ENCODE measurements at regions not wholly inside any gene's neighbourhood (a gene's known extent, or its start where the extent isn't known, plus 50 kb on each side); places are given as distances from the start of the nearest gene placed in this dataset.

DNA sequence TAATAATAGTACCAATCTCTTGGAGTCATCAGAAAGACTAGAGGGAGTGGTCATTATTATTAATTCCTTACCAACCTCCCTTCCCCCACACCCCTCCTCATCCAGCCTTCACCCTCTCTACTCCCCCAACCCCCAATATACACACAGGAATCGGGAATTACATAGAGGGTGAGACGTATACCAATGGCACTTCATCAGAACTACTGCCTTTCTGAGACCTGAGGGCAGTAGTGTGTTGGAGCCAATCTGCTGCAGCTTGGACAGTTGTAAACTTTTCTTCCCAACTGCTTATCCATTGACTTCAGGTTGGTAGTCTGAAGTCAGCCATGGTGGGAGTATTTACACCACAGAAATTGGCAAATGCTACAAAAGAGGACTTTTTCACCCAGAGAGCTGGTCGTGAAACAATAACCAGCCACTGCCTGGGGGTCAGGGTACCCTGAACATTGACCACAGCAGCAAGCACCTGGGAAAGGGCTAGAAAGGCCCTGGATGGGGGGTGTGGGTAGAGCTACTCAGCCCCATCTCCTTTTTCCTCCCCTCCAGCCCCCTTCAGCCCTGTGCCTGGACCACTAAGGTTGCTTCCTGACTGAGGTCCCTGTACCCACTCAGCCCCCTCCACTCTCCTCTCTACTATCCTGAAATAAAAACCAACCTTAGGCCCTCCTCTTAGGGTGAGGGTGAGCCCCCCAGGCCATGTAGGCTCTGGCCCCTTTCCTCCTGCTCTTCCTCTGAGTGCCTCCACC, 161.5 kb downstream of the MRPL14 start:
- ChIA-PET SMC1A (ENCODE audit: uncharacterized antibody, unreplicated experiment) (interaction anchor here (0.9 to 2.1 kb wide), 4 partner anchors 8 to 105 kb away, joined by 3 to 7 read pairs (median 4); no protein-coding TSS in a partner anchor), CTCF (no interaction called here), RAD21 (ENCODE audit: unreplicated experiment) (no interaction called here), POLR2A (interaction anchor here (0.6 to 1.1 kb wide), 2 partner anchors 25 to 51 kb away, joined by 3 to 4 read pairs; no protein-coding TSS in a partner anchor)
- H3K27ac ChIP-seq (ENCODE audit: control insufficient read depth, insufficient read depth): no peak overlapping the region
- no peaks in the 10 kb centered on the region; a peak in 1 of 4 replicates for H3K27me3 ChIP-seq (replicated peaks in 1 of 2; ENCODE audit: control insufficient read depth in 2 of 2, insufficient read depth in 2 of 2, low read length in 1 of 2)
- DNase-seq (ENCODE audit: low read depth, low spot score): no peak
- 0% methylated on average over 3 of the region's 3 CpGs for WGBS (ENCODE audit: insufficient coverage, insufficient replicate concordance, low lambda C conversion rate, missing lambda C conversion rate)
- H3K4me2 ChIP-seq (ENCODE audit: control insufficient read depth, insufficient read depth): no peak overlapping the region
- intact Hi-C loops (cut with micrococcal nuclease; ENCODE audit: unreplicated experiment): no loop called here
- BruUV-seq (replicated peaks): no TSS peak
- in situ Hi-C loops (cut with MboI): no loop called here
- H3K9me3 ChIP-seq (replicated peaks; ENCODE audit: control insufficient read depth, insufficient read depth, low read length): no peaks in the 10 kb centered on the region
- H3K9ac ChIP-seq (ENCODE audit: control insufficient read depth, insufficient read depth, low read length): no peak overlapping the region
- no peak for FAIRE-seq
- H3K36me3 ChIP-seq (ENCODE audit: control insufficient read depth in 2 of 2, insufficient read depth in 2 of 2, low read length in 1 of 2): no peaks in the 10 kb centered on the region
- no peaks in the 10 kb centered on the region for H4K20me1 ChIP-seq (ENCODE audit: control insufficient read depth, insufficient read depth)
- H3K4me1 ChIP-seq (ENCODE audit: control insufficient read depth, insufficient read depth, low read length): no peaks in the 10 kb centered on the region
- H2AFZ ChIP-seq (ENCODE audit: control insufficient read depth, low read depth, low read length): no peak overlapping the region
- no peak; the same call in 2 of the 3 replicates for ATAC-seq
- H3K4me3 ChIP-seq: no peak overlapping the region
- H3K79me2 ChIP-seq (ENCODE audit: control insufficient read depth, insufficient read depth, low read length): no peaks in the 10 kb centered on the region
- TF ChIP-seq, protein P1, sequence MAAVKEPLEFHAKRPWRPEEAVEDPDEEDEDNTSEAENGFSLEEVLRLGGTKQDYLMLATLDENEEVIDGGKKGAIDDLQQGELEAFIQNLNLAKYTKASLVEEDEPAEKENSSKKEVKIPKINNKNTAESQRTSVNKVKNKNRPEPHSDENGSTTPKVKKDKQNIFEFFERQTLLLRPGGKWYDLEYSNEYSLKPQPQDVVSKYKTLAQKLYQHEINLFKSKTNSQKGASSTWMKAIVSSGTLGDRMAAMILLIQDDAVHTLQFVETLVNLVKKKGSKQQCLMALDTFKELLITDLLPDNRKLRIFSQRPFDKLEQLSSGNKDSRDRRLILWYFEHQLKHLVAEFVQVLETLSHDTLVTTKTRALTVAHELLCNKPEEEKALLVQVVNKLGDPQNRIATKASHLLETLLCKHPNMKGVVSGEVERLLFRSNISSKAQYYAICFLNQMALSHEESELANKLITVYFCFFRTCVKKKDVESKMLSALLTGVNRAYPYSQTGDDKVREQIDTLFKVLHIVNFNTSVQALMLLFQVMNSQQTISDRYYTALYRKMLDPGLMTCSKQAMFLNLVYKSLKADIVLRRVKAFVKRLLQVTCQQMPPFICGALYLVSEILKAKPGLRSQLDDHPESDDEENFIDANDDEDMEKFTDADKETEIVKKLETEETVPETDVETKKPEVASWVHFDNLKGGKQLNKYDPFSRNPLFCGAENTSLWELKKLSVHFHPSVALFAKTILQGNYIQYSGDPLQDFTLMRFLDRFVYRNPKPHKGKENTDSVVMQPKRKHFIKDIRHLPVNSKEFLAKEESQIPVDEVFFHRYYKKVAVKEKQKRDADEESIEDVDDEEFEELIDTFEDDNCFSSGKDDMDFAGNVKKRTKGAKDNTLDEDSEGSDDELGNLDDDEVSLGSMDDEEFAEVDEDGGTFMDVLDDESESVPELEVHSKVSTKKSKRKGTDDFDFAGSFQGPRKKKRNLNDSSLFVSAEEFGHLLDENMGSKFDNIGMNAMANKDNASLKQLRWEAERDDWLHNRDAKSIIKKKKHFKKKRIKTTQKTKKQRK (IDR thresholded peaks at IDR 0.05; ENCODE audit: low read depth, low read length): no peak
- no peak for TF ChIP-seq RB1 (IDR thresholded peaks at IDR 0.05; ENCODE audit: borderline replicate concordance)
- TF ChIP-seq, protein P2, sequence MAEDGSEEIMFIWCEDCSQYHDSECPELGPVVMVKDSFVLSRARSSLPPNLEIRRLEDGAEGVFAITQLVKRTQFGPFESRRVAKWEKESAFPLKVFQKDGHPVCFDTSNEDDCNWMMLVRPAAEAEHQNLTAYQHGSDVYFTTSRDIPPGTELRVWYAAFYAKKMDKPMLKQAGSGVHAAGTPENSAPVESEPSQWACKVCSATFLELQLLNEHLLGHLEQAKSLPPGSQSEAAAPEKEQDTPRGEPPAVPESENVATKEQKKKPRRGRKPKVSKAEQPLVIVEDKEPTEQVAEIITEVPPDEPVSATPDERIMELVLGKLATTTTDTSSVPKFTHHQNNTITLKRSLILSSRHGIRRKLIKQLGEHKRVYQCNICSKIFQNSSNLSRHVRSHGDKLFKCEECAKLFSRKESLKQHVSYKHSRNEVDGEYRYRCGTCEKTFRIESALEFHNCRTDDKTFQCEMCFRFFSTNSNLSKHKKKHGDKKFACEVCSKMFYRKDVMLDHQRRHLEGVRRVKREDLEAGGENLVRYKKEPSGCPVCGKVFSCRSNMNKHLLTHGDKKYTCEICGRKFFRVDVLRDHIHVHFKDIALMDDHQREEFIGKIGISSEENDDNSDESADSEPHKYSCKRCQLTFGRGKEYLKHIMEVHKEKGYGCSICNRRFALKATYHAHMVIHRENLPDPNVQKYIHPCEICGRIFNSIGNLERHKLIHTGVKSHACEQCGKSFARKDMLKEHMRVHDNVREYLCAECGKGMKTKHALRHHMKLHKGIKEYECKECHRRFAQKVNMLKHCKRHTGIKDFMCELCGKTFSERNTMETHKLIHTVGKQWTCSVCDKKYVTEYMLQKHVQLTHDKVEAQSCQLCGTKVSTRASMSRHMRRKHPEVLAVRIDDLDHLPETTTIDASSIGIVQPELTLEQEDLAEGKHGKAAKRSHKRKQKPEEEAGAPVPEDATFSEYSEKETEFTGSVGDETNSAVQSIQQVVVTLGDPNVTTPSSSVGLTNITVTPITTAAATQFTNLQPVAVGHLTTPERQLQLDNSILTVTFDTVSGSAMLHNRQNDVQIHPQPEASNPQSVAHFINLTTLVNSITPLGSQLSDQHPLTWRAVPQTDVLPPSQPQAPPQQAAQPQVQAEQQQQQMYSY (CRISPR knock-in tag; IDR thresholded peaks at IDR 0.05): no peak
- no peak for TF ChIP-seq RFX5 (IDR thresholded peaks at IDR 0.05; ENCODE audit: low read depth, low read length)
- no peak for TF ChIP-seq NFYA (IDR thresholded peaks at IDR 0.05; ENCODE audit: borderline replicate concordance, low read depth, low read length)
- TF ChIP-seq, protein P3, sequence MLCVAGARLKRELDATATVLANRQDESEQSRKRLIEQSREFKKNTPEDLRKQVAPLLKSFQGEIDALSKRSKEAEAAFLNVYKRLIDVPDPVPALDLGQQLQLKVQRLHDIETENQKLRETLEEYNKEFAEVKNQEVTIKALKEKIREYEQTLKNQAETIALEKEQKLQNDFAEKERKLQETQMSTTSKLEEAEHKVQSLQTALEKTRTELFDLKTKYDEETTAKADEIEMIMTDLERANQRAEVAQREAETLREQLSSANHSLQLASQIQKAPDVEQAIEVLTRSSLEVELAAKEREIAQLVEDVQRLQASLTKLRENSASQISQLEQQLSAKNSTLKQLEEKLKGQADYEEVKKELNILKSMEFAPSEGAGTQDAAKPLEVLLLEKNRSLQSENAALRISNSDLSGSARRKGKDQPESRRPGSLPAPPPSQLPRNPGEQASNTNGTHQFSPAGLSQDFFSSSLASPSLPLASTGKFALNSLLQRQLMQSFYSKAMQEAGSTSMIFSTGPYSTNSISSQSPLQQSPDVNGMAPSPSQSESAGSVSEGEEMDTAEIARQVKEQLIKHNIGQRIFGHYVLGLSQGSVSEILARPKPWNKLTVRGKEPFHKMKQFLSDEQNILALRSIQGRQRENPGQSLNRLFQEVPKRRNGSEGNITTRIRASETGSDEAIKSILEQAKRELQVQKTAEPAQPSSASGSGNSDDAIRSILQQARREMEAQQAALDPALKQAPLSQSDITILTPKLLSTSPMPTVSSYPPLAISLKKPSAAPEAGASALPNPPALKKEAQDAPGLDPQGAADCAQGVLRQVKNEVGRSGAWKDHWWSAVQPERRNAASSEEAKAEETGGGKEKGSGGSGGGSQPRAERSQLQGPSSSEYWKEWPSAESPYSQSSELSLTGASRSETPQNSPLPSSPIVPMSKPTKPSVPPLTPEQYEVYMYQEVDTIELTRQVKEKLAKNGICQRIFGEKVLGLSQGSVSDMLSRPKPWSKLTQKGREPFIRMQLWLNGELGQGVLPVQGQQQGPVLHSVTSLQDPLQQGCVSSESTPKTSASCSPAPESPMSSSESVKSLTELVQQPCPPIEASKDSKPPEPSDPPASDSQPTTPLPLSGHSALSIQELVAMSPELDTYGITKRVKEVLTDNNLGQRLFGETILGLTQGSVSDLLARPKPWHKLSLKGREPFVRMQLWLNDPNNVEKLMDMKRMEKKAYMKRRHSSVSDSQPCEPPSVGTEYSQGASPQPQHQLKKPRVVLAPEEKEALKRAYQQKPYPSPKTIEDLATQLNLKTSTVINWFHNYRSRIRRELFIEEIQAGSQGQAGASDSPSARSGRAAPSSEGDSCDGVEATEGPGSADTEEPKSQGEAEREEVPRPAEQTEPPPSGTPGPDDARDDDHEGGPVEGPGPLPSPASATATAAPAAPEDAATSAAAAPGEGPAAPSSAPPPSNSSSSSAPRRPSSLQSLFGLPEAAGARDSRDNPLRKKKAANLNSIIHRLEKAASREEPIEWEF (IDR thresholded peaks at IDR 0.05; ENCODE audit: insufficient replicate concordance, low read depth, low read length): no peak
- TF ChIP-seq, protein P4, sequence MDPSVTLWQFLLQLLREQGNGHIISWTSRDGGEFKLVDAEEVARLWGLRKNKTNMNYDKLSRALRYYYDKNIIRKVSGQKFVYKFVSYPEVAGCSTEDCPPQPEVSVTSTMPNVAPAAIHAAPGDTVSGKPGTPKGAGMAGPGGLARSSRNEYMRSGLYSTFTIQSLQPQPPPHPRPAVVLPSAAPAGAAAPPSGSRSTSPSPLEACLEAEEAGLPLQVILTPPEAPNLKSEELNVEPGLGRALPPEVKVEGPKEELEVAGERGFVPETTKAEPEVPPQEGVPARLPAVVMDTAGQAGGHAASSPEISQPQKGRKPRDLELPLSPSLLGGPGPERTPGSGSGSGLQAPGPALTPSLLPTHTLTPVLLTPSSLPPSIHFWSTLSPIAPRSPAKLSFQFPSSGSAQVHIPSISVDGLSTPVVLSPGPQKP (IDR thresholded peaks at IDR 0.05; ENCODE audit: low read depth, low read length): no peak
- no peak for TF ChIP-seq RAD21 (IDR thresholded peaks at IDR 0.05; ENCODE audit: insufficient read depth, low read depth, low read length)
- TF ChIP-seq ZNF622 (IDR thresholded peaks at IDR 0.05): no peak
